Midbrain (tissue), 1 donor: ENCODE measurements at regions not wholly inside any gene's neighbourhood (a gene's known extent, or its start where the extent isn't known, plus 50 kb on each side); places are given as distances from the start of the nearest gene placed in this dataset.
"Not testable (repeated sequence)": the region's sequence is repeated elsewhere in the genome, so short reads cannot be mapped to it uniquely, and the experiment has no call there.

Experiments used
- DNase-seq: peaks from one replicate; lab custom pipeline; 2025; lab: John Stamatoyannopoulos, UW

DNA sequence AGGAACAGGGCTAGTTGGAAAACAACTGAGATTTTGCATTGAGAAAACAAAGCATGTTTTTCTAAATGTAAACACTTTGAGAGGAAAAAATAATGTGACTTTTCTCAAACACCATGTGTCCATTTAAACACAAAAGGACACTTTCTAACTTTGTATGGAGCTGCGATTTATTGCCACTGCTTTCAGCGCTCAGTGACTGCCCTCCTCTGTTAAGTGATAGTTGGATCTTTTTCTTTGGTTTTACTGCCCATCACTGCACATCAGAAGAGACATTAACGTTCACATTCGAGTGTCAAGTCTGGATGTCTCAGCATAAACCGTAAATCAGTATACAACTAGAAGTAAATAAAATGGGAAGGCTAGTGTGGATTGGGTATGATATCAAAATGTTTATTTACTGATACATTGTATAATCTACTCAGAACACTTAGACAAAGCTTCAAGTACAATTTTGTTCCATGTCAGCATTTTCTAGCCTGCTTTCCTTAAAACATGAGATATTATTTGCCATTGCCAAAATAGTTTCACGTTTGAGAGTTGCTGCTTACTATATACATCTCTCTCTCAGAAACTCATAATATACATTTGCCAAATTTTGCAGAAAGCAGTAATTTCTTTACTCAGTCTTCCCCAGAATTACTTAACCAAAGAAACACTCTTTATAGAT is 237.6 kb downstream of the IKZF2 start:
- DNase-seq, result no peak

GRCh38 chr2:212912445-212913103 is 238.8 kb downstream of the IKZF2 start:
- no peak for DNase-seq

GRCh38 chr2:212911011-212911410 is 240.4 kb downstream of the IKZF2 start:
- no peak for DNase-seq

DNA sequence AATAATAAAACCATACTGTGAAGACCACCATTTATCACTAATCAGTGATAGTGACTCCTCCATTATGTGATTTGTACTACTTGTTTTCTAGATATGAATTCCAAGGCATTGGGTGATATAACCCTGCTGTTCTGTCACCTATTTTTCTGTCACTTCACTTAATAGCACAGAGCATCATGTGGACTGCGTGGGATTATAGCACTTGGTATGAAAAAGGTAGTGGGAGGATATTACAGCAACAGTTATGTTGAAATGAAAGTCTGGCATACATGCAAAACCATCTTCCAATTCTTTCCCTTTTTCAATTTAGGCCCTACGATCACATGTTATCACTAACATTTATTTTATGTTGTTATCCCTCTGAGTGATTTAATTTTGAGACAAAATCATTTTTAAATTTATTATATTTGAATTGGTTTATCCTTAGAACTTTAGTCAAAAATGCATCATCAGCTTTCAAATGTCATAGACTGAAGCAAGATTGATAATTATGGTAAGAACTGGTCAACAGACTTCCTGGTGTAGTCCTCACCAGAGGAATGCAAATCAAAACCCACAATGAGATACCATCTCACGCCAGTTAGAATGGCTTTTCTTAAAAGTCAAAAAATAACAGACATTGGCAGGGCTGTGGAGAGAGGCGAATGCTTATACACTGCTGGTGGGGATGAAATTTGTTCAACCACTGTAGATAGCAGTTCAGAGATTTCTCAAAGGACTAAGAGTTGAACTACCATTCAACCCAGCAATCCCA is 242.6 kb downstream of the IKZF2 start:
- DNase-seq, result no peak

DNA sequence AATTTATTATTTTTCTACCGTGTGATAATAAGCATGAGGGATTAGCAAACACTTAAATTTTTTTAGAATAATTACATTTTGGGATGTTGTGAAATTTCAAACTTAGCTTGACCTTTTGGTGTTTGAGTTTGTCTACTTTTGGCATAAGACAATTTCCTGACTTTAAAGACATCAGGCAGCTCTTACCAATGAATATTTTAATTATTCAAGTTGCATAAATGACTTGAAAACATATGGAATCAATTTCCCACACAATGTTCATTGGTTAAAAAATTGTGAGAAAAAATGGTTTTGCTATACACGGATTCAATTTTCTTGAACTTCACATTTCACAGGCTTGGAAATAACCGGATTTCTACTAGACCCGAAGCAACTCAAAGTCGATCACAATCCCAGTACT is 243.4 kb downstream of the IKZF2 start:
- DNase-seq, result no peak

- DNase-seq, result no peak
Measured at GRCh38 chr2:212906620-212907019, 244.8 kb downstream of the IKZF2 start.

DNA sequence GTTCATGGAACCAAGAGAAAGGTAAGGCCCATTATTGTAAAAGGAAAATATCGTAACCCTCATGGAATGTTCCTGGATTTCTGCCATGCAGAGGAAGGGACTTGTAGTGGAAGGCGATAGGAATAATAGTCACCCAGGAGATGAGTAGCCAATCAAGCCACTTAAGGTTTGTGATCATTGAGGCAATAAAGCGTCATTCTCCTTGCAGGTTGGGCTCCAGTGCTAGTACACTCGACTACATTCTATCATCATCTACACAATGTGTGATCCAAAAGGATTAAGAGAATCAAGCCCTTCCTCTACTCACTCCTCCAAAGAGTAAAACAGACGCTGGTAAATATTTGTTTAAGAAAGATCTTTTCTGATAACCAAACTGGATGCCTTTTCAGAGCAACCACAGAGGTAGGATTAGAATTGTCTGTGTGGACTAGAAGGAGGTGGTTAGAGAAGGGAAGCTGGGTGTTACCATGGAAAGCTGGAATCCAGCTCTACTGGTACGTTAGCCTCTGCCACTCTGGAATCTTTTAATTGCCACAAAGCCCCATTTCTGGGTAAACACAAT is 245.7 kb downstream of the IKZF2 start:
- no peak for DNase-seq

GRCh38 chr2:212904646-212905045 is 246.8 kb downstream of the IKZF2 start:
- DNase-seq, result no peak

DNA sequence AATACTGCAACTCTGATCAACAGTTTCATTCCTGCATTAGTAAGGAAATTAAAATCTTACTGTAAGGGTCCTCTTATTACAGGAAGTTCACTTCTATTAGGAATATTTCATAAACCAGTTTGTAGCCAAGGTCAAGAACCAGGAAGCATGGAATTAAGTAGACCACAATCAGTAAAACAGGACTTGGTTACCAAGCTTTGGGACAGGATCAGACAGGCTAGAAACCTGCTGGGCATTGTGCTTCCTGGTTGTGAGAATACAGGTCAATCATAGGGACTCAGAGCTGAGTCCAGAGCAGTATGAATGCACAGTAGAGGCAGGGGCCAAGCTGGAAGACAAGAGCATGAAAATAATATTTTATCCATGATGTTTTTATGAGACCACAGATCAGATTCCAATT is 248.0 kb downstream of the IKZF2 start:
- DNase-seq, result no peak

DNA sequence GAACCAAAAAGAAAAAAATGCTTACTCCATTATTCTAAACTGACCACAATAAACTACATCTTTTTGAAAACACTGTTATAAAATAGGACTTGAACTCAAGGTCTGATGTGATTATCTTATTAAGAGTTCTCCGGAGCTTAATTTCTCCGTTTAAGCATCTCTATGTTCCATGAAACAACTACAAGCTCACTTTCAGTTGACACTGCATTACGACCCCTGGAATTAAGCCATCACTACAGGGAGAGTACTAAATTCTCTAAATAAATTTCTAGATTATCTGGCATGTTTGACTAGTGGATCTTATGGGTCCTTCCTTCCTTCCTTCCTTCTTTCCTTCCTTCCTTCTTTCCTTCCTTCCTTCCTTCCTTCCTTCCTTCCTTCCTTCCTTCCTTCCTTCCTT is 249.0 kb downstream of the IKZF2 start:
- no peak for DNase-seq

DNA sequence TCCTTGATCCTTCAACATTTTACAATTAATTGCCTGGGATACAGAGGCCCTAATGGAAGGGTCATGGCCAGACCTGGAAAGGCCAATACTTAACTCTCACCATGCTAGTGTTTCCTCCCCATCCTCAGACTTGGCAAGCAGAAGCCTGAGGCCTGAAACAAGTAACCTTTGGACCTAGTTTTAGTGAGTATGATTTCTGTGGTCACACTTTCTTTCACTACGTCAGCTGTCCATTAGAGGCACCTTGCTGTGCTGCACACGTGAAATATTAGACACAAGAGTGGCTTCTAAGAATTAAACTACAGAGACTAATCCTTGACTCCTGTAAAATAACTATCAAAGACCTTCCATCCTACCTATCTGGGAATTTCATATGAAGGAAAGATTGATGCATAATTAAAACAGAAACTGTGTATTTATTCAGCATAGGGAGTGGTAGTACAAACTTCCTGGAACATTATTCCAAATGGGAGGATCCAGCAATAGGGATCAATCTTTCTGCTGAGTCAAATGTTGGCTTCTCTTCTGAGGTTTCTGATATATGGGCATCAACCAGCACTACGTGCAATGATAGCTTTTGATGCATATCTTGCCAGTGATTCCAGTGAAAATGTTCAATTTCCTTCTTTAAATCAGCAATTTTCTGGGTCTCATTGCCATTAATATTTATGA is 249.7 kb downstream of the IKZF2 start:
- no peak for DNase-seq

DNA sequence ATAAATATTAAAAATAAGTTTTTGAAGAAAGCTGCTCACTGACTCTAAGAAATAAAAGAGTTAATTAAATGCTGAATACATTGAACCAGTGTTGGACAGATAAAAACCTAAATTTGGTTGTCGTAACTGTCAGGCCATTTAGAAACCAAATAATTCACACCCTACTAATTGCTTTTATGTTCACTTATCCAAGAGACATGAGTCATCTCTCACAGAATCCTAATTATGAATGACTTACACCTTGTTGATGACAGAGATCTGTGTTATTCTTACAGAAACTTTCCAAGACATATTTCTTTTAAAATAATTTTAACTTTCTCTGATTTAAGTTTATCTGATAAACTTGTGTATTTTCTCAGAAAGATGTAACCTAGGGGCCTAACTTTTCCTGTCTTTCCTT is 250.7 kb downstream of the IKZF2 start:
- no peak for DNase-seq

GRCh38 chr2:212898011-212898410 is 253.4 kb downstream of the IKZF2 start:
- no peak for DNase-seq

DNA sequence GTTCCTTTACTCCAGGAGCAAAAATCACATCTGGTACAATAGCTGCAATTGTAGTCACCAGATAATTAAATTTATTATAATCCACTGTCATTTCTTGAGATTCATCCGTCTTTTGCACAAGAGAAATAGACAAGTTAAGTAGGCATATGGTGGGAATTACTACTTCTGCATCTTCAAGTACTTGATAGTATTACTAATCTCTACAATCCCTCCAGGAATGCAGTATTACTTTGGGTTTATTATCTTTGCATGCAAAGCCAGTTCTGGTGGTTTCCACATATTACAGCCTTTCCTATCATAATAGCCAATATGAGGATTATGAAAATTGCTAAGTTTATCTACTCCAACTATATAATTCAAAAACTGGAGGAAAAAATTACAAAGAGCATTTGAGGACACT is 254.1 kb downstream of the IKZF2 start:
- DNase-seq, result no peak

DNA sequence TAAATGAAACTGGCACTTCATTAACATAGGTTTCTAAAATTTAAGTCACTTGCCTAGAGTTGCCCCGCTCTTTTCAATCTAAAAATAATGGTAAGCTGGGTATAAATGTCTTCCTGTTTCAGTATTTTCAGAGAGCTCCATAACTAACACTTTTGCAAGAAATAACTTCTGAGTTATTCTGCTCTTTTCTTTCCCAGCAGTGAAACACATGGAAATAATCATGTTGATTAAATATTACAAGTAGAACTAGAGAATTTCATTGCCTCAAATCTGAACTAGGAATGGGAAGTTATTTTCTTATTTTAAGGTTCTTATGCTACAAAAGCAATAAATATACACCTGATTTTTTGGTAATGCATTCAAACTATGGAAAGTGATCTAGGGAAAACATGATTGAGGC is 257.4 kb downstream of the IKZF2 start:
- no peak for DNase-seq

DNA sequence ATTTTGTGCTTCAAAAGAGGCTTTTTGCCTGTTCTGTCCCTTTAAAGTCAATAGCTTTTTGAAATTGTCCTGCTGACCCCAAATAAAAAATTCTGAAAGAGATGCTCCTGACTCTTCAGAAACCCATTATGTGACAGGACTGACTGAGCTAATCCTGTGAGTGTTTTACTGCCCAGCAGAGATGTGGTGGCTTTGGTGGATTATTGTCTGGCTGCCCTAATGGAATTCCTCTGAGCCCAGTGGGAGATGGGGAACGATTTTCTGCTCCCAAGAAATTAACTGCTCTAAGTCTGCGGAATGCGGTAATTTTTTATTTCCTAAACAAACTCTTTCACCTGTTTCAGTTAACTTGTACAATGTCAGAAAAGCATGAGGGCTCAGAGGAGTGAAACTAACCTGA is 258.2 kb downstream of the IKZF2 start:
- DNase-seq, result no peak

DNA sequence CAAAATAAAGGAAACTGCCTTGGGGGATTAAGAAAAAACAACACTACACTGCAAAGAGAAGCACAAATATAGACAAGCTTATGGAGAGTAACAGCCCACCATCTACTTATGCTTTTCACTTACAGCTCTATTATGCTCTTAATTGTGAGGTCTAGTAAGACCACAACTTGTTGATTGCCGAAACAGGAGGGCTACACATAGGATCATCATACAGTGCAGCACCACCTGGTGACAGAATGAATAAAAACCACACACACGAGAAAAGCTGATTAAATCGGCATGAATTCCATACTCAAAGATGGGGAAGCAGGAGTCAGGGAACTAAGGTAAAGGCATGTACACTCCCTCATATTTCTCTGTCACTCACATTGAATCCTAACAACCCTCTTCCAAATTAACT is 259.2 kb downstream of the IKZF2 start:
- peak; percentile 5 for DNase-seq

DNA sequence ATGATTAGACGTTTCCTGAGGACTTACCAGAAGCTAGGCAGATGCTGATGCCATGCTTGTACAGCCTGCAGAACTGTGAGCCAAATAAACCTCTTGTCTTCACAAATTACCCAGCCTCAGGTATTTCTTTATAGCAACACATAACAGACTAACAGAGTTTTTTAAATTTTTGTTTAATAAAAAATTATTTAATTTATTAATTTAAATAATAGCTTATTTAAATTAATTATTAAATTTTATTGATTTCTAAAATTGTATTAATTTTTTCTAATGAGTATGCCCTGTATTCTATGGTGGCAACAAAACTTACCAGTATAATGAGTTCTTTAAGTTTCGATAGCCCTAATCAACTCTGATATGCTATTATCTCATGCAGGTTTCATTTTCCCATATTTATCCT is 259.8 kb downstream of the IKZF2 start:
- no peak for DNase-seq

GRCh38 chr2:212882626-212883025 is 268.8 kb downstream of the IKZF2 start:
- no peak for DNase-seq

- not testable (repeated sequence) for DNase-seq
Measured at GRCh38 chr2:212876556-212876955, 274.9 kb downstream of the IKZF2 start.

DNA sequence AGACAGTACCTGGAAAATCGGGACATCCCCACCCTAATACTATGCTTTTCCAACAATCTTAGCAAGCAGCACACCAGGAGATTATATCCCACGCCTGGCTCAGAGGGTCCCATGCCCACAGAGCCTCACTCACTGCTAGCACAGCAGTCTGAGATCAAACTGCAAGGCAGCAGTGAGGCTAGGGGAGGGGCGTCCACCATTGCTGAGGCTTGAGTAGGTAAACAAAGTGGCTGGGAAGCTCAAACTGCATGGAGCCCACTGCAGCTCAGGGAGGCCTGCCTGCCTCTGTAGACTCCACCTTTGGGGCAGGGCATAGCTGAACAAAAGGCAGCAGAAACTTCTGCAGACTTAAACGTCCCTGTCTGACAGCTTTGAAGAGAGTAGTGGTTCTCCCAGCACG is 275.5 kb downstream of the IKZF2 start:
- not testable (repeated sequence) for DNase-seq

GRCh38 chr2:212873256-212873655 is 278.2 kb downstream of the IKZF2 start:
- DNase-seq, result no peak
